ENCODE measurements at regions not wholly inside any gene's neighbourhood (a gene's known extent, or its start where the extent isn't known, plus 50 kb on each side); places are given as distances from the start of the nearest gene placed in this dataset.

- TF ChIP-seq UBTF (CRISPR knock-in tag; IDR thresholded peaks at IDR 0.05) (no peak), ZNF644 (CRISPR knock-in tag; IDR thresholded peaks at IDR 0.05; ENCODE audit: low read depth) (peak; percentile 88), CEBPG (CRISPR knock-in tag; IDR thresholded peaks at IDR 0.05) (peak; percentile 98), ZBTB37 (CRISPR knock-in tag; IDR thresholded peaks at IDR 0.05) (no peak), SMARCE1 (IDR thresholded peaks at IDR 0.05; ENCODE audit: borderline replicate concordance) (no peak), ZNF296 (CRISPR knock-in tag; conservative IDR thresholded peaks at IDR 0.05) (no peak), TCF12 (IDR thresholded peaks at IDR 0.05) (no peak), TCF12 (CRISPR knock-in tag; IDR thresholded peaks at IDR 0.05) (peak; percentile 94), SAFB2 (CRISPR knock-in tag; IDR thresholded peaks at IDR 0.05; ENCODE audit: borderline replicate concordance, low read depth) (no peak), ZNF350 (CRISPR knock-in tag; IDR thresholded peaks at IDR 0.05; ENCODE audit: borderline replicate concordance, low read depth) (peak; percentile 63; the same call in 1 of the 2 replicates), MIXL1 (CRISPR knock-in tag; IDR thresholded peaks at IDR 0.05) (peak; percentile 93), KMT2A (CRISPR knock-in tag; IDR thresholded peaks at IDR 0.05) (no peak), ZNF230 (CRISPR knock-in tag; IDR thresholded peaks at IDR 0.05) (no peak), PLSCR1 (CRISPR knock-in tag; IDR thresholded peaks at IDR 0.05; ENCODE audit: borderline replicate concordance) (no peak), POGZ (CRISPR knock-in tag; IDR thresholded peaks at IDR 0.05) (peak; percentile 92), TEF (CRISPR knock-in tag; IDR thresholded peaks at IDR 0.05) (no peak), ZFP91 (CRISPR knock-in tag; IDR thresholded peaks at IDR 0.05; ENCODE audit: borderline replicate concordance) (no peak; the same call in 1 of the 2 replicates), ZNF782 (CRISPR knock-in tag; IDR thresholded peaks at IDR 0.05; ENCODE audit: borderline replicate concordance) (no peak), ZNF264 (CRISPR knock-in tag; IDR thresholded peaks at IDR 0.05) (peak; percentile 85), DNMT1 (CRISPR knock-in tag; IDR thresholded peaks at IDR 0.05) (no peak), RXRA (CRISPR knock-in tag; IDR thresholded peaks at IDR 0.05) (peak; percentile 80; the same call in 1 of the 2 replicates), ATF2 (CRISPR knock-in tag; IDR thresholded peaks at IDR 0.05) (peak; percentile 85), ZEB1 (IDR thresholded peaks at IDR 0.05; ENCODE audit: insufficient replicate concordance, low read depth) (no peak)
Measured at GRCh38 chr20:19920381-19921138, 96.6 kb upstream of the NAA20 start (continued).

Measured in HepG2 (cell line).